Neuron (in vitro differentiated cells): ENCODE measurements at regions not wholly inside any gene's neighbourhood (a gene's known extent, or its start where the extent isn't known, plus 50 kb on each side); places are given as distances from the start of the nearest gene placed in this dataset.
"Not testable (repeated sequence)": the region's sequence is repeated elsewhere in the genome, so short reads cannot be mapped to it uniquely, and the experiment has no call there.

ENCODE experiments used
- H2AFZ ChIP-seq: one replicate; pipeline ENCODE4 v1.6.1; 2013; ENCODE audit warnings: low read depth, mild to moderate bottlenecking, inconsistent platforms, low read length, moderate library complexity
- H3K27me3 ChIP-seq: one replicate; pipeline ENCODE4 v1.6.1; 2013; ENCODE audit warnings: low read length; ENCODE audit not compliant: insufficient read depth
- H3K36me3 ChIP-seq: one replicate; pipeline ENCODE4 v1.6.1; 2013; ENCODE audit warnings: low read length; ENCODE audit not compliant: insufficient read depth
- H3K4me1 ChIP-seq: one replicate; pipeline ENCODE4 v1.6.1; 2013; ENCODE audit warnings: low read length; ENCODE audit not compliant: insufficient read depth
- H3K4me3 ChIP-seq: 2 replicates; pipeline ENCODE4 v1.5.1; 2013; ENCODE audit warnings: mild to moderate bottlenecking, low read length, moderate library complexity
- H3K9me3 ChIP-seq: one replicate; pipeline ENCODE4 v1.6.1; 2013; ENCODE audit warnings: low read length

DNA sequence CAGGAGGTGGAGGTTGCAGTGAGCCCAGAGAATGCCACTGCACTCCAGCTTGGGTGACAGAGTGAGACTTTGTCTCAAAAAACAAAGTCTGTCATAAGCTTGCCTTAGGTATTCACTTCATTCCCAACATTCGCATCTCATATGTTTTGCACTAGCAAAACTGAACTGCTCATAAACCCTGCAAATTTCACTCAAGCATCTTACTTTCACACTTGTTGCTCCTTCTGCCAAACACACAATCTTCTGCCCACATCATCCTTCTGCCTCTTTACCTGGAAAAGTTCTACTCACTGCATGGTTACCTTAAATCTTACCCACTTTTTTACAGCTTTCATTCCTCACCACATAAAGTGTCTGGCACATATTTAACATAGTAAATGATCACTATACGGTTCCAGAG, 152.5 kb downstream of the USP22 start:
- peaks cover 7% of the 10 kb centered on the region for H3K36me3 ChIP-seq
- H3K9me3 ChIP-seq, result no peaks in the 10 kb centered on the region
- H3K4me1 ChIP-seq, result no peaks in the 10 kb centered on the region
- no peaks in the 10 kb centered on the region for H3K27me3 ChIP-seq
- no peak overlapping the region for H2AFZ ChIP-seq
- no peak overlapping the region for H3K4me3 ChIP-seq

DNA sequence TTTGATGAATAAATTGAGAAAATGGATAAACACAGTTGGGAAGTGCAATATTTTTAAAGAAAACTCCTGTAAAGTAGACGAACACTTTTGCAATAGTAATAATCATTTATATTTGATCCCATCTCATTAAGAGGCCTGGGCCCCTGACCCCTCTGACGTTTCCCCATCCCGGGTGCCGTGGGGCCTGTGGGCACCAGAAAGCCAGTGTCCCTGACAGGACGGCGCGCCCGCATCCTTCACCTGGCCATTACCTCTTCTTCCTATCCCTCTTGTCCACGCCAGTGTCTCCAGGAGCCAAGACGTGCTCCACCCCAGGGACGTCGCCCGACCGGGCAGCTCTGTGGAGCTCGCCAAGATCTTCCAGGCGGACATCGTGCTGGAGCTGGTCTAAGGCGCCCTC, 147.4 kb downstream of the USP22 start:
- H3K4me1 ChIP-seq, H2AFZ ChIP-seq, H3K27me3 ChIP-seq, H3K4me3 ChIP-seq, H3K9me3 ChIP-seq: not testable (repeated sequence)
- peaks cover 19% of the 10 kb centered on the region for H3K36me3 ChIP-seq

DNA sequence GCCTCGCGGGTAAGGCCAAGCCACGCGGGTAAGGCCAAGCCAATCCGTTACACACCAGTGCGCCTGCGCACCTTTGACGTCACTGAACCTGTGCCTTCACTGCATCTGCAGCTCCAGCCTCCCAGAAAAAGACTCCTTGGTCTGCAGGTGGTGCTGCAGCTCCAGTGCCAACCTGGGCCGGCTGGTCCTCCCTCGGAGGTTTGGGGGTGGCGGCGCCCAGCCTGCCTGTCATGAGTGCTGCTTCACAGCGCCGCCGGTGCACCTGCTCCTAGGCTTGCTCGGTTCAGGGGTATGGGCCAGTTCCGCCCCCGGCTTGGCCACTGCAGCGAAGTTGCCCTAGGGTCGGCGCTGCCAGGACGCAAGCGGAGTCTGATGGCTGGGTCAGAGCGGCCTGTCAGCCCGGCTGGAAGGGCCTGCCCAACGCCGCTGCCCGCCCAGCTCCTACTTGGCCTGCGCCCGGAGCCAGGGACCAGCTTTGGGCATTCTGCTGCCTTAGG, 146.6 kb downstream of the USP22 start:
- Histone ChIP-seq H3K4me1 (peaks cover 3% of the 10 kb centered on the region), H3K36me3 (peaks cover 20% of the 10 kb centered on the region), H3K9me3 (peaks cover 6% of the 10 kb centered on the region), H3K27me3 (no peaks in the 10 kb centered on the region), H2AFZ (no peak overlapping the region), H3K4me3 (no peak overlapping the region)

DNA sequence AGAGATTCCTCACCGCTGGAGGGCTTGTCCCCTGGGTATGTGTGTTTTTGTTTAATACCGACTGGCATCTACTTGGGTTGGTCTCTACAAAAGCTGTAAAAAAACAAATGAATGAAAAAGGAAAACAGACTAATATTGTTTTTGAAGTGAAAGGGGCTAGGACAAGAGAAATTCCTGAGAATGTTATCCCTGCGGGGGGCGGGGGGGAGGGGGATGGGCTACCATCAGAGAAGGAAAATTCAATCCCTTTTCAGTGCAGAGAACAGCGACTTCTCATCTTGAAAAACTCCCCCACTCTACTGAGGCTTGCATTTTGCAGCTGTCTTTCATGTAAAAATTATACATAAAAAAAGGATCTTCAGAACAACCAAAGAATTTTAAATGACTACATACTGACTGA, 144.1 kb downstream of the USP22 start:
- not testable (repeated sequence) for H3K4me1 ChIP-seq, H3K4me3 ChIP-seq, H3K27me3 ChIP-seq, H3K9me3 ChIP-seq, H2AFZ ChIP-seq
- peaks cover 36% of the 10 kb centered on the region for H3K36me3 ChIP-seq

DNA sequence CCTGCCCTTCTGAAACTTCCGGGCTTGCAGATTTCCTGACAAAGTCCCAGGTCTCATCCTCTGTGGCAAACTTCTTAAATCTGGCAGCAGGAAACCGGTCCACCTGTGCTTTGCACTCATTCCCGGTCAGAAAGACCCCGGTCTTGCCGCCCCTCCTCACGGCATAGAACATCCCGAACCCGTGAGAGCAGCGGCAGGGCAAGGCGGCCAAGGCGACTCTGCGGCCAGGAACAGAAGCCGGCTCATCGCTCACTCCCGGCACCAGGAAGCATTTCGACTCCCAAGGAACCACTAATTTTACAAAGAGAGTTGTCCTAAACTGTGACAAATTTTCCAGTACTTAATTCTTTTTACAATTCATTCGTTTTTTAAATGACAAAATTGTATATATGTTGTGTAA, 140.3 kb downstream of the USP22 start:
- not testable (repeated sequence) for H2AFZ ChIP-seq, H3K27me3 ChIP-seq, H3K4me3 ChIP-seq, H3K4me1 ChIP-seq, H3K9me3 ChIP-seq
- H3K36me3 ChIP-seq, result peaks cover 30% of the 10 kb centered on the region

DNA sequence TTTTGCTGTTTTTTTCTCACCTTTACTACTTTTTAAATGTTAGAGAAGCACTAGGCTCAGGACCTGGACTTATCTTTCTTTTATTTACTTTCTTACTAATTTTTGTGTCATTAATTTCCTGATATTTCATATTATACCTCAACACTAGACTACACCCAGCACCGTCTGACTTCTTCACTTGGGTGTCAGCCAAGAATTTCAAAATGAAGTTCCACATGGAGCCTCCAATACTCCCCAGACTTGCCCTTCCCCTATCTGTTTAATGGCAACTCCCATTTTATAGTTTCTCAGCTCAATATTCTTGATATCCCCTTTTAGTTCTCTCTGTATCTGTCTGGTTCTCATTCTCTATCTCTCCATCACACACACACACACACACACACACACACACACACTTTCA, 139.3 kb downstream of the USP22 start:
- H3K36me3 ChIP-seq, result peaks cover 30% of the 10 kb centered on the region
- H3K9me3 ChIP-seq, H3K4me3 ChIP-seq, H3K4me1 ChIP-seq, H2AFZ ChIP-seq, H3K27me3 ChIP-seq: not testable (repeated sequence)

DNA sequence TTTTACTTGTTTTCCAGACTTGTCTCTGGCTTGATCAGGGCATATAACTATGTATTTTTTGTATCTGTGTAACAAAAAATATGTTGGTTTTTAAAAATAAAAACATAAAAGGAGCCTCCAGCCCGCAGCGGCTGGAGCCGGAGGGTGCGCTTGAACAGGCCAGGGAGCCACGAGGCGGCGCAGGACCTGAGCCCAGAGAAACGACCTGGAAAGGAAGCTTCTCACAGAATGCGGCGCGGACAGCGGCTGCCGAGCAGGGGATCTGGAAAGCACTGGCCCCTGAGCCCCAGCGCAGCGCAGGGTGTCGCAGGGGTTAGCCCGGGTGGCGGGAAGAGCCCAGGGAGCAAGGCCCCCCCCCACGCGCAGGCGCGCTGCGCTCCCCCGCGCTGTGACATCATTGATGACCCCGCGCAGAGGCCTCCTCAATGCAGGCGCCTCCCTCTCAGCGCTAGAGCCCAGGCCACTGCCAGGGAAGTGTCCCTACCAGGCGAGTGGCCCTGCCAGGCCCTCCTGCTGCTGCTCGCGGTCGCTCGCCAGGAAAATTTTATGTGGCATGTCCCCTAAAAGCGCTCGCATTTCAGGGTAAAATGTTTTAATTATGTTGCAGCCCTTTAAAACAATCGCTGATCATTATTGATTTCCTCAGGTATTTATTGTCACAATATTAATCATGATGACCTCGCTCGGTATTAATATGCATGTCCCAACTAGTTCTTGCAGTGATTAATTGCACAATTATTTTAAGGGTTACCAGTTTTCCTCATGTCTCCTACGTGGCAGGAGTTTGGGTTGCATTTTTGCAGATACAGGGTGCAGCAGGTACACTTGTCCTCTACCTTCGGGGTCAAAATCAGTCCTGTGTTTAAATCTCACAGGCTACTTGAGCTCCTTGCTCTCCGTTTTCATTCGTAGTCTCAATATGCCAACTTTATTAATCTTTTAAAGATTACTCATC, 134.2 kb downstream of the USP22 start:
- peaks cover 16% of the 10 kb centered on the region for H3K36me3 ChIP-seq
- no peak overlapping the region for H2AFZ ChIP-seq
- no peaks in the 10 kb centered on the region for H3K9me3 ChIP-seq
- H3K4me1 ChIP-seq, result no peaks in the 10 kb centered on the region
- H3K27me3 ChIP-seq, result no peaks in the 10 kb centered on the region
- no peak overlapping the region for H3K4me3 ChIP-seq

DNA sequence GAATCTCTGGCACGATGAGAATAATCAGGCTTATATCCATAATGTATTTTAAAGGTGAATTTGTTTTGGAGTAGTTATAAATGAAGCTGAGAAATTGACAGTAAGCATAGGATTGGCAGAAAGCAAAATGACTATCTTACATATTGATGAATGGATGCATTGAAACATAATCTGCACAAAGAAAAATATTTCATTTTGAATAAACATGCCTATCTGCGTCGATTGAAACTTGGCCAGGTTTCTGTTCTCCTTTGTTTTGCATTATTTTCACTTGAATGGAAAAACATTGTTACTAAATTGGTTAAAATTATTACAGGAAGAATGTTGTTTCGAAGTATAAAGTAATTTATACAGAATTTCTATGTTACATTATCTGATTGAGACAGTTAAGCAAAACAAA, 128.2 kb downstream of the USP22 start:
- no peak overlapping the region for H2AFZ ChIP-seq
- H3K4me1 ChIP-seq, result no peaks in the 10 kb centered on the region
- no peak overlapping the region for H3K4me3 ChIP-seq
- no peaks in the 10 kb centered on the region for H3K9me3 ChIP-seq
- H3K36me3 ChIP-seq, result peaks cover 16% of the 10 kb centered on the region
- no peaks in the 10 kb centered on the region for H3K27me3 ChIP-seq

DNA sequence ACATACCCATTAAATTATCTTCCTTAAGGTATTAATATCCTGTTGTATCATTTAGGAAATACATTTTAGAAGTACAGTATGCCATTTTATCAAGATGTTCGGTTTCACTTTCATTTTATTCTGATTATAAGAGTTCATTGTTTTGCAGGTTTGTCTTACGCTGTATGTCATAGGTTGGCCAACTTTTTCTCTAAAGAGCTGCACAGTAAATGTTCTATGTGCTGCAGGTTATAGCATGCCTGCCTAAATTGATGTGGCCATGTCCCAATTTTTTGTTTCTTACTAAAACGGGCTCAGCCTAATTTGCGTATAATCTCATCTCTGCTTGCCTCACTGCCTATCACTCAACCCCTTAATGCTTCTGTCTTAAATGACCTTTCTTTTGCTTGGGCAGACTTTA, 126.4 kb downstream of the USP22 start:
- no peak overlapping the region for H3K4me3 ChIP-seq
- H3K9me3 ChIP-seq, result no peaks in the 10 kb centered on the region
- H2AFZ ChIP-seq, result no peak overlapping the region
- H3K4me1 ChIP-seq, result no peaks in the 10 kb centered on the region
- no peaks in the 10 kb centered on the region for H3K27me3 ChIP-seq
- peaks cover 17% of the 10 kb centered on the region for H3K36me3 ChIP-seq

DNA sequence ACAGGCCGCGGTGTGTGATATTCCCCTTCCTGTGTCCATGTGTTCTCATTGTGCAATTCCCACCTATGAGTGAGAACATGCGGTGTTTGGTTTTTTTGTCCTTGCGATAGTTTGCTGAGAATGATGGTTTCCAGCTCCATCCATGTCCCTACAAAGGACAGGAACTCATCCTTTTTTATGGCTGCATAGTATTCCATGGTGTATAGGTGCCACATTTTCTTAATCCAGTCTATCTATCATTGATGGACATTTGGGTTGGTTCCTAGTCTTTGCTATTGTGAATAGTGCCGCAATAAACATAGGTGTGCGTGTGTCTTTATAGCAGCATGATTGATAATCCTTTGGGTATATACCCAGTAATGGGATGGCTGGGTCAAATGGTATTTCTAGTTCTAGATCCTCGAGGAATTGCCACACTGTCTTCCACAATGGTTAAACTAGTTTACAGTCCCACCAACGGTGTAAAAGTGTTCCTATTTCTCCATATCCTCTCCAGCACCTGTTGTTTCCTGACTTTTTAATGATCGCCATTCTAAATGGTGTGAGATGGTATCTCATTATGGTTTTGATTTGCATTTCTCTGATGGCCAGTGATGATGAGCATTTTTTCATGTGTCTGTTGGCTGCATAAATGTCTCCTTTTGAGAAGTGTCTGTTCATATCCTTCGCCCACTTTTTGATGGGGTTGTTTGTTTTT, 125.1 kb downstream of the USP22 start:
- H2AFZ ChIP-seq, H3K9me3 ChIP-seq, H3K27me3 ChIP-seq, H3K4me3 ChIP-seq, H3K4me1 ChIP-seq: not testable (repeated sequence)
- peaks cover 17% of the 10 kb centered on the region for H3K36me3 ChIP-seq

DNA sequence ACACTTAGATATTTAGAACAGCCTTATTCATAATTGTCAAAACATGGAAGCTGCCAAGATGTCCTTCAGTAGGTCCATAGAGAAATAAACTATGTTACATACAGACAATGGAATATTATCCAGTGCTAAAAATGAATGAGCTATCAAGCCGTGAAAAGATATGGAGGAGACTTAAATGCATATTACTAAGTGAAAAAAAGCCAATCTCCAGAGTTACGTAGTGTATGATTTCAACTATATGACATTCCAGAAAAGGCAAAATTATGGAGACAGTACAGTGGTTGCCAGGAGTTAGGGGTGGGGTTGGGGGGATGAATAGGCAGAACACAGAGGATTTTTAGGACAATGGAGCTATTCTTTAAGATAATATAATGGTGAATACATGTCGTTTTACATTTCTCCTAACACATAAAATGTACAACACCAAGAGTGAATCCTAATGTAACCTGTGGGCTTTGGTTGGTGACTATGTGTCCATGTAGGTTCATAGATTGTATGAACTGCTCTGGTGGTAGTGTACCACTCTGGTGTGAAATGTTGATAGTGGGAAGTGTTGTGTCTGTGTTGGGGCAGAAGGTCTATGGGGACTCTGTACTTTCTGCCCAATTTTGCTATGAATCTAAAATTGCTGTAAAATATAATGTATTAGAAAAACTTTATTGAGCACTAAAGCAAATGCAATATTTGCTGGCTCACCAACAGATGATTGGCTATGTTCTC, 122.6 kb downstream of the USP22 start:
- H3K27me3 ChIP-seq, result no peaks in the 10 kb centered on the region
- H2AFZ ChIP-seq, result no peak overlapping the region
- no peaks in the 10 kb centered on the region for H3K9me3 ChIP-seq
- H3K4me1 ChIP-seq, result no peaks in the 10 kb centered on the region
- H3K4me3 ChIP-seq, result no peak overlapping the region
- H3K36me3 ChIP-seq, result peaks cover 18% of the 10 kb centered on the region

DNA sequence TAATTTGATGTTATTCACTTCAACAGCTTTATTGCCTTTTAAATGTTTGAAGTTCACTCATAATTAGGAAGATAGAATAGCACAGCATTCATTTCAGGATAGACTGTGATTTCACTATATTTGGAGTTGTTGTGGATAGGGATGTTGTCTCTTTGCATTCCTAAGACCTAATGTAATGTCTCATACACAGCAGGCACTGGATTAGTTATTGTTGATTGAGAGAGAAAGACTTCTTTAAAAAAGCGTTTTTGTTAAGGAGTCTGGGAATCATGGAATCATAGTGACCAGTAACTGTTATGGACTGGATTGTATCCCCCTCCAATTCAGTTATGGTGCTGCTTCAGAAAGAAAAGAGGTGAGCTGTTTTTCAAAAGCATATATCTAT, 122.0 kb downstream of the USP22 start:
- Histone ChIP-seq H3K9me3 (no peaks in the 10 kb centered on the region), H3K4me3 (no peak overlapping the region), H3K27me3 (no peaks in the 10 kb centered on the region), H3K4me1 (no peaks in the 10 kb centered on the region), H2AFZ (no peak overlapping the region), H3K36me3 (peaks cover 20% of the 10 kb centered on the region)

DNA sequence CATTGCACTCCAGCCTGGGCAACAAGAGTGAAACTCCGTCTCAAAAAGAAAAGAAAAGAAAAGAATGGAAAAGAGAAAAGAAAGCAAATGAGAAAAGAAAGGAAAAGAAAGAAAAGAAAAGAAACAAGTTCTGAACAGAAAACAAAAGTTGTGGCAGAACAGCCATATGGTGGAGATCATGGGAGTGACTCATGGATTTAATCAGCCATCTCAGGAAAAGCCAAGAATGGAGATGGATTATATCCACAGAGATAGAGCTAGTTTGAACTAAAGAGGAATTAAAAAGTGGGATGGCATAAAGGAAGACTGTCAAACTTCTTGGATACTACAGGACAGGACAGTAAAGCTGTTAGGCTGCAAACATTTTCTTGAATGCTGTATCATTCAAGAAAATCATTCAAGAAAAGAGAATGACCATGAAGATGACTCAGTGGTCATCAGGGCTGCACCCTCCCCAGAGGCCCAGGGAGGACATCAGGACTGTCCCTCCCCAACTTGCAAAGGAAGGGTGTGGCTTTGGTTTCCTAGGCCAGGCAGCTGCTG, 120.6 kb downstream of the USP22 start:
- Histone ChIP-seq H3K9me3 (no peaks in the 10 kb centered on the region), H3K4me1 (no peaks in the 10 kb centered on the region), H3K4me3 (no peak overlapping the region), H3K27me3 (no peaks in the 10 kb centered on the region), H3K36me3 (peaks cover 14% of the 10 kb centered on the region), H2AFZ (no peak overlapping the region)
